HUES48 (cell line): ENCODE measurements at regions not wholly inside any gene's neighbourhood (a gene's known extent, or its start where the extent isn't known, plus 50 kb on each side); places are given as distances from the start of the nearest gene placed in this dataset.

ENCODE experiments used
- H3K27ac ChIP-seq: one replicate; pipeline ENCODE4 v1.7.0; 2013; ENCODE audit warnings: low read depth, low read length, inconsistent platforms
- H3K27me3 ChIP-seq: 2 replicates; pipeline ENCODE4 v1.6.1; 2013; ENCODE audit warnings: mild to moderate bottlenecking, low read length; ENCODE audit not compliant: control insufficient read depth, insufficient read depth
- H3K36me3 ChIP-seq: 2 replicates; pipeline ENCODE4 v1.6.1; 2013; ENCODE audit warnings: low read length; ENCODE audit not compliant: control insufficient read depth, insufficient read depth
- H3K4me1 ChIP-seq: 2 replicates; pipeline ENCODE4 v1.6.1; 2013; ENCODE audit warnings: mild to moderate bottlenecking, low read length; ENCODE audit not compliant: control insufficient read depth, insufficient read depth
- H3K4me3 ChIP-seq: 2 replicates; pipeline ENCODE4 v1.5.1; 2013; ENCODE audit warnings: mild to moderate bottlenecking, low read depth, low read length
- H3K9ac ChIP-seq: 2 replicates; pipeline ENCODE4 v1.6.1; 2013; ENCODE audit warnings: mild to moderate bottlenecking, low read depth, low read length, moderate library complexity
- H3K9me3 ChIP-seq: 2 replicates; pipeline ENCODE4 v1.6.1; 2013; ENCODE audit warnings: low read length; ENCODE audit not compliant: control insufficient read depth, insufficient read depth

DNA sequence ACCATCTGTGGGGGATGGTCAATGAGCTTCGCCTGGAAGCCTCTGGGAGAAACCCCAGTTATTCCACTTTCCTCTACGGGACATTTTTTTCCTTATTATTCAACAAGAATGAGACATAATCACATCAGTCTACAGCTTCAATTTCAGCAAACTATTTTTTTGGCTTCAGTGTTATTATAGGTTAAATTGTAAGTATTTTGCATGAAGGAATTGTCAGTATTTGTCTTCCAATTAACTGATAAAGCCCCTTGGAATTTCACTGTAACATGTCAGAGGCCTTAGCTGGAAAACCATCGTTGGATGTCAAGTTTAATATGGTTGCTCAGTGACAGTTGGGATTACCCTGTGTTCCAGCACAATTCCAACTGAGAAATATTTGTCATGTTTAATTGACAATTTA lies 480.9 kb upstream of the CHST9 start:
- H3K27me3 ChIP-seq, result no peaks in the 10 kb centered on the region
- no peak overlapping the region for H3K4me3 ChIP-seq
- no peak overlapping the region for H3K27ac ChIP-seq
- H3K9ac ChIP-seq, result no peak overlapping the region
- H3K36me3 ChIP-seq, result no peaks in the 10 kb centered on the region
- H3K9me3 ChIP-seq, result no peaks in the 10 kb centered on the region
- peaks cover 38% of the 10 kb centered on the region for H3K4me1 ChIP-seq

DNA sequence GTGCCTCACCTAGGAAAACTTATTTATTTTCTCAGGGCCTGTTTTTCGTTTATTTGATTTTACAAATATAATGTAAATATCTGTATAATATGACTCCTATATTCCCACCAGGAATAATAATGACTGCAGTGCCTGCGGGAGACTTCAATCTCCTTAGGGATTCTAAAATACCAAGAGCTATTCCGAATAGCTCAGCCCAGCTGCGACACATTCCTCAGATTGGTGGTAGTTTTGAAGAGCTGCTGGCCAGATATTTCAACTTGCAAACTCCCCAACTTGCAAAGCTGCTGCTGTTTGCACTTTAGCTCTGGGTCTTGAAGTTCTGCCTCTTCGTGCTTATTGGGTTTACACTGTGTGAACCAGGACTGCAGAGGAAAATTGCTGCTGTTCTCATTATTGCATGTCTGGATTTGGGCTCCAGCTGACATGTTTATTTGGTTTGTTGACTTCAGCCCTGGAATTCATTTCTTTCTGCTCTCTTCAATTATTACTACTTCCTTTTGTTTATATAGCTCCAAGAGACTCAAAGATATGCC lies 480.2 kb upstream of the CHST9 start:
- peaks cover 41% of the 10 kb centered on the region for H3K4me1 ChIP-seq
- H3K36me3 ChIP-seq, result no peaks in the 10 kb centered on the region
- no peak overlapping the region for H3K9ac ChIP-seq
- H3K9me3 ChIP-seq, result no peaks in the 10 kb centered on the region
- H3K27ac ChIP-seq, result peak overlapping the region; percentile 50
- no peak overlapping the region for H3K4me3 ChIP-seq
- no peaks in the 10 kb centered on the region for H3K27me3 ChIP-seq

DNA sequence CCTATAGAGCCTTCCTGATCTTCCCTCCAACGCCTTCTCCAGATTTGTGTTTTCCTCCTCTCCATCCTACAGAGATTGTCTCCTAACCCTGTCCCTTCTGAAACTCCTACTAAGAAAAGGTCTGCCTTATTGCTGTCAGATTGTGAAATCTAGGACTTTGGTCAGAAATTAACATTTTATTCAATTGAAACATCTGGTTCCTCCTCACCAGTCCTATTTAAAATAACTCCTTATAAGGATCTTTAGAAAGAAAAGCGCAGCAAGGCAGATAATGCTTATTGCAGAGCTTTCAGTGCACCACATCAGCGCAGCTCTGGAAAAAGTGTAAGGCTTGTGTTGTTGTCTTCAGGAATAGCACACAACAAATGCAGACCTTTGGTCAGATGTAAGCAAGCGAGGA lies 477.8 kb upstream of the CHST9 start:
- Histone ChIP-seq H3K36me3 (no peaks in the 10 kb centered on the region), H3K27ac (no peak overlapping the region), H3K4me1 (peaks cover 41% of the 10 kb centered on the region), H3K4me3 (no peak overlapping the region), H3K9ac (no peak overlapping the region), H3K9me3 (no peaks in the 10 kb centered on the region), H3K27me3 (no peaks in the 10 kb centered on the region)

DNA sequence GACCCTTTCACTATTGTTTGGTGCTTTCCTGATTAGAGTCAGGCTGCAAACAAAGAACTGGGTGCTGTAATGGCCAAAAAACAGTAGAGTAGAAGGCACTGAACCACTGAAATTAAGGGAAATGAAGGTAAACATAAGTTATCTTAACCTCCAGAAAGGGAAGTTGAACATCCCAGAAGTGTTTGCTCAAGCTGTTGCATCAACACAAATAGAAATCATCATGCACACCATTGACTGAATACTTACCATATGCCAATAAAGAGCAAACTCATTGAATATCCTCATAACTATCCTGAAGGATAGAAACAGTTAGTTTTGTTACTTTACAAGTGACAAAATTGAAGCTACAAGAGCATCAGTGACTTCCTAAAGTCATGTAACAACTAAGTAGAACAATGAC lies 477.4 kb upstream of the CHST9 start:
- no peaks in the 10 kb centered on the region for H3K9me3 ChIP-seq
- H3K27ac ChIP-seq, result peak overlapping the region; percentile 44
- H3K4me3 ChIP-seq, result no peak overlapping the region
- H3K4me1 ChIP-seq, result peaks cover 41% of the 10 kb centered on the region
- H3K27me3 ChIP-seq, result no peaks in the 10 kb centered on the region
- H3K9ac ChIP-seq, result no peak overlapping the region
- no peaks in the 10 kb centered on the region for H3K36me3 ChIP-seq

DNA sequence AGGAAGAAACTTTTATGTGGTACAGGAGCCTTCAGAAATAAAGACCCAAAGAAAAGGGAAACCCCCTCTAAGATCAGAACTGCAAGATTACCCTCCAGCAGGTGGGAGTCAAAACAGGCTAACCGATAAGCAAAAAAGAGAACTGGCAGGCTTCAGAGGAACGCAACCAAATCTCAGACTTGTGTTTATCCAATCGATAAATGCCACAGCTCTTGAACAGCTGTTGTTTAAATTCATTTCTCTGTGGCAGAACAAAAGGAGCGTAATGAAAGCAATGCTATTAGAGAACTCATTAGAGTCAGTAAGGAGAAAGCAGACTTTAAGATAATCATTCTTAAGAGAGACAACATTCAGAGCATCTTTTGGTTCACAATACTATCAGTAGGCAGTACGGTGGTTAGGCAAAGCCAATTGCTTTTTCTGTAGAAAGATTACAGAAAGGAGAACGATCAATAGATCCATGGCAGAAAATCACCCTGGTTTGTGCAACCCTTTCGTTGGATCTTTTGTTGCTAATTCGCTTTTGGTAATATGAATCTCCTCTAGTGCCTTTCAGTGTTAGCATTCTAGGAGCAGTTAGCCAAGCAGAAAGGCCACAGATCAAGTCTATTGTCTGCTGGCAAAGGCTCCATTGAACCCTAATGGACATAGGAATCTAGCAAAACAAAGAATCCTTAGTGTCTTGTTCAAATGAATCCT lies 476.4 kb upstream of the CHST9 start:
- peak overlapping the region; percentile 38 for H3K27ac ChIP-seq
- peaks cover 39% of the 10 kb centered on the region for H3K4me1 ChIP-seq
- no peaks in the 10 kb centered on the region for H3K27me3 ChIP-seq
- no peaks in the 10 kb centered on the region for H3K36me3 ChIP-seq
- H3K9me3 ChIP-seq, result no peaks in the 10 kb centered on the region
- peak overlapping the region; percentile 2; the same call in 1 of the 2 replicates for H3K4me3 ChIP-seq
- peak overlapping the region; percentile 1; the same call in 1 of the 2 replicates for H3K9ac ChIP-seq

DNA sequence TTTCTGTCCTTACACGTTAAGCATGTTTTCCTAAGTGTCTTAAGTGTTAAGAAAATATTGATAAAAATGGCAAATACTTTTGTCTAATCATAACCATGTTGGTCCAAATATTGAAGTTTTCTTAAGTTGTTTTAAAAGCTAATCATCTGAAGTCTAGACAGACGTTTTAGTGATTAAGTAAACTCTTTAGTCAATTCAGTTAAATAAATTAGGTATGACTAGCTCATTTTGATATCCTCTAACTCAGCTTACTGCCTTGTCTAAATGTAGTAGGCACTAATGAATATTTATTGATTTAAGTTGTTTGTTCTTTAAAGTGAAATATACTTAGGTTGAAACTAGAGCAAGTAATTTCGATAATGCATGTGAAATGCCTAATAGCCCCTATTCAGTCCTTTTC lies 471.8 kb upstream of the CHST9 start:
- no peak overlapping the region for H3K27ac ChIP-seq
- H3K36me3 ChIP-seq, result no peaks in the 10 kb centered on the region
- H3K4me1 ChIP-seq, result peaks cover 12% of the 10 kb centered on the region
- H3K27me3 ChIP-seq, result no peaks in the 10 kb centered on the region
- H3K9ac ChIP-seq, result no peak overlapping the region
- no peak overlapping the region for H3K4me3 ChIP-seq
- no peaks in the 10 kb centered on the region for H3K9me3 ChIP-seq

DNA sequence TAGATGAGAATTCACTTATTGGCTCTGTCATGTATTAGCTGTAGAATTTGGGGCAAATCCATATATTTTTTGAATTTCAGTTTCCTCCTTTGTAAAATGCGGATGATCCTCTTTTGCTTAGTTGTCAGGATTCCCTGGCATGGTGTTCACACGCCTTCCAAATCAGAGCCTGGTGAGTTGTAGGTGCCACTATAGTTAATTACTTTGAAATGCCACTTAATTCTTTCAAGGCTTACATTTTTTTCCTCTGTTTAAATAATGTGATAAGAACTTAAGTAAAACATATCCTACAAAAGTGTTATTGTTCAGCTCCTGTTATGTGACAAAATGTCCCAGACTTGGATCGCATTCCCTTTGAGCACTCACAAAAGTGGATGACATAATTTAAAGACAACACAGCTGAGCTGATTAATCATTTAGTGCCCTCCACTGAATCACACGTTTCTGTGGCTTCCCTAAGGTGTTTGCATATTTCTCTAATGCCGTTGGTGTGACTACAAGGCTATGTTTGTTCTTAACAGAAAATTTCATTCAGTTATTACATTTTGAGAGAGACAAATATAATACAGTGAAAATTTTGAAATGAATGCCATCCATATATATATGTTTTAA lies 471.2 kb upstream of the CHST9 start:
- no peak overlapping the region for H3K27ac ChIP-seq
- no peaks in the 10 kb centered on the region for H3K9me3 ChIP-seq
- H3K4me1 ChIP-seq, result peaks cover 6% of the 10 kb centered on the region
- no peak overlapping the region for H3K9ac ChIP-seq
- no peaks in the 10 kb centered on the region for H3K27me3 ChIP-seq
- no peaks in the 10 kb centered on the region for H3K36me3 ChIP-seq
- no peak overlapping the region for H3K4me3 ChIP-seq

DNA sequence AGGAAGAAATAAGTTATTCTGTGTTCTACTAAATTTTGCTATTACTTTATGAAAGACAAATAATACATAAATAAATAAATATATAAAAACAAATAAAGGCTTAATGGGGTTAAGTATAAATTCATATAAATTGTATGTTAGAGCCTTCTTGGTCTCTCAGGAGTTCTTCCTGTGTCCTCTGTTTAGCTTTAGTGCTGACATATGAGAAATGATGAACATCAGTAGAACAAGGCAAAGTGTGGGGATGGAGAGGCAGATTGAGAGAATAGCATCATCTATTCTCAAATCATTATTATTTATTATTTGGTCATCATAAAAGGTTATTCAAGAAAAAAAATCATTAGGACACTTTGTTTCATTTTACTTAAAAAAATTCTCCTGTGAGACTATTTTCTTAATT lies 468.1 kb upstream of the CHST9 start:
- Histone ChIP-seq H3K4me1 (peaks cover 12% of the 10 kb centered on the region), H3K4me3 (no peak overlapping the region), H3K36me3 (no peaks in the 10 kb centered on the region), H3K27ac (no peak overlapping the region), H3K9ac (no peak overlapping the region), H3K27me3 (no peaks in the 10 kb centered on the region), H3K9me3 (no peaks in the 10 kb centered on the region)

DNA sequence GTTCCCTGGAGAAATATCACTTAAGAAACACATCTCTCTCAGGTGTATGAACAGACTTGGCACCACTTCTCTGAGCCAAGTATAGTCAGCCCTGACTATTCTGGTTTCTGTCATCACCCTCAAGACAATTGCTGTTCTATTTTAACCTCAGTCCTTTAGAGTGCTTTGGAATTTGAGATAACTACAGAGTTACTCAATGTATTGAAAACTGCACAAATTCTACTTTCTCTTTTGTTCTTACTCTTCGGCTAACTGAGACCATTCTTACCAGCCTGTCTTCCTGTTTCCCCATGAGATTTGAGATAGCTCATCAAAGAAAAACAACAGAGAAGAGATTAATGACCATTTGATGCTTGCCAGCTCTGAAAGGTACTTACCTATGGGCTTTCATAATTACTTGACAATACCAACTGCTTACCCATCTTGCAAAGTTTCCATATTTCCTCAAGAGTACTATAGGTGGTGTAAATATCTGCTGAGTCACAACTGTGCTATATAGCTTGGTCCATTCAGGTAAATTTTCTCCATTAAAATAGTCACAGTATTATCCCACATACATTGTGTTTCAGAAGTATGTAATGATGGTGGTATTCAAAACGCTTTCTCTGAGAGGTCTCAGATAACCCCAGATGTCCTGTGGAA lies 467.5 kb upstream of the CHST9 start:
- no peak overlapping the region for H3K4me3 ChIP-seq
- H3K27me3 ChIP-seq, result no peaks in the 10 kb centered on the region

DNA sequence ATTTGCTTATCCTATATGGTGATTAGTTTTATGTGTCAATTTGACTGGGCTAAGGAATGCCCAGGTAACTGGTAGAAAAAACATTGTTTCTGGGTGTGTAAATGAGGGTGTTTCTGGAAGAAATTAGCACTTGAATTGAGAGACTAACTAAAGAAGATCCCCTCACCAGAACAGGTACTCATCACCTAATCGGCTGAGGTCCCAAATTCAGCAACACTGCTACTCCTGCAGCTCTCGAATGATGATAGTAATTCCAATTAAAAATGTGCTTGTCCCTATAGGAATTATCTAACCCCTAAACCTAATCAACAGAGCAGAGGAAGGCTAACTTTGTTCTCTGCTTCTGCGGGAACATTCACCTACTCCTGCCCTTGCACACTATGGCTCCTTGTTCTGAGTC lies 464.5 kb upstream of the CHST9 start:
- Histone ChIP-seq H3K27me3 (no peaks in the 10 kb centered on the region), H3K4me3 (no peak overlapping the region)

More for the DNA sequence above, 467.5 kb upstream of the CHST9 start:
- no peak overlapping the region for H3K9ac ChIP-seq
- peaks cover 12% of the 10 kb centered on the region for H3K4me1 ChIP-seq
- H3K27ac ChIP-seq, result no peak overlapping the region
- H3K9me3 ChIP-seq, result no peaks in the 10 kb centered on the region
- no peaks in the 10 kb centered on the region for H3K36me3 ChIP-seq

DNA sequence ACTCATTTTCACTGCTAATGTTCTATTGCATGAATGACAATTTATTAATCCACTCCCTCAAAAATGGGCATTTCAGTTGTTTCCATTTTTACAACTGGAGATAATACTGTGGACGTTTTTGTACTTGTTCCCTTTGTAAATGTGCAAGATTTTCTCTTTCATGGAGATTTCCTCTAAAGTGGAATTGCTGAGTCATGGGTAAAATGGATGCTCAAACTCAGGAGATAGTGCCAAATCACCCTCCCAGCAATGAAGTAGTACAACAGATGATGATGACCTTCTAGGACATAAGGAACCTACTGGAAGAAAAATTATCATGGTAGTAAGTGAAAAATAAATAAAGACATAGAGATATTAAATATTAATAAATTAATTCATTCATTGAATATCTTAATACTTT lies 460.8 kb upstream of the CHST9 start:
- H3K27ac ChIP-seq, result no peak overlapping the region
- H3K9me3 ChIP-seq, result no peaks in the 10 kb centered on the region
- H3K4me3 ChIP-seq, result no peak overlapping the region
- no peaks in the 10 kb centered on the region for H3K36me3 ChIP-seq
- no peaks in the 10 kb centered on the region for H3K27me3 ChIP-seq
- H3K4me1 ChIP-seq, result peaks cover 12% of the 10 kb centered on the region
- H3K9ac ChIP-seq, result no peak overlapping the region

More for the DNA sequence above, 464.5 kb upstream of the CHST9 start:
- Histone ChIP-seq H3K27ac (no peak overlapping the region), H3K4me1 (peaks cover 12% of the 10 kb centered on the region), H3K9me3 (no peaks in the 10 kb centered on the region), H3K36me3 (no peaks in the 10 kb centered on the region), H3K9ac (no peak overlapping the region)
